SJSA1 (cell line): ENCODE measurements at regions not wholly inside any gene's neighbourhood (a gene's known extent, or its start where the extent isn't known, plus 50 kb on each side); places are given as distances from the start of the nearest gene placed in this dataset.

Experiments
- DNase-seq, 2 experiments: peaks; one replicate each; pipeline ENCODE4 v3.0.0-alpha.2; 2015 to 2020; ENCODE audit warnings: low spot score in 2 of 2, low read depth in 1 of 2
- H3K27ac ChIP-seq: fragments of 250-450 bp; sonication (Bioruptor Pico); 2 replicates; pipeline ENCODE4 v1.5.1; 2020; ENCODE audit warnings: mild to moderate bottlenecking, moderate library complexity
- H3K27me3 ChIP-seq: fragments of 250-450 bp; sonication (Bioruptor Pico); replicated peaks from 2 replicates; pipeline ENCODE4 v1.5.1; 2020; ENCODE audit warnings: mild to moderate bottlenecking, moderate library complexity
- H3K36me3 ChIP-seq: fragments of 250-450 bp; sonication (Bioruptor Pico); 2 replicates; pipeline ENCODE4 v1.5.1; 2020; ENCODE audit warnings: mild to moderate bottlenecking
- H3K4me1 ChIP-seq: fragments of 250-450 bp; sonication (Bioruptor Pico); replicated peaks from 2 replicates; pipeline ENCODE4 v1.6.1; 2021; ENCODE audit warnings: mild to moderate bottlenecking
- H3K4me3 ChIP-seq: fragments of 250-450 bp; sonication (Bioruptor Pico); 2 replicates; pipeline ENCODE4 v1.5.1; 2020; ENCODE audit warnings: mild to moderate bottlenecking
- H3K9me3 ChIP-seq: fragments of 250-450 bp; sonication (Bioruptor Pico); replicated peaks from 2 replicates; pipeline ENCODE4 v1.5.1; 2020; ENCODE audit warnings: mild to moderate bottlenecking

DNA sequence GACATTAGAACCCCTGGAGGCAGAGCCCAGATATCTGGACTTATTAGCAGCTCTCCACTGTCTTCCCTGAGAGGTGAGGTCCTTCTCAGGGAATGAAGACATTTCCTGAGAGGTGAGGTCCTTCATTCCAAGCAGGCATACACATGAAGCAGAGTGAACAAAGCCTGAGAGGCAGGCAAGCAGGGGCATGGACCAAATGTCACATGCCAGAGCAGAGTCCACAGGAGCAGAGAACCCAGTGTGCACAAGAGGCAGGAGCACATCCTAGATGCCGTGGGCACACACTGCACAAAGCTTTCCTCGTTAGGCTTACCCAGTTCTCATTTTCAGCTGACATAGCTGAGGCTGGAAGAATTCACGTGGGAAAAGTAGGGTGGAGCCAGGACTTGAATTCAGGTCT is 759.9 kb upstream of the HS6ST1 start:
- Histone ChIP-seq H3K36me3 (no peaks in the 10 kb centered on the region), H3K27ac (no peak overlapping the region), H3K27me3 (peaks cover 17% of the 10 kb centered on the region), H3K9me3 (no peaks in the 10 kb centered on the region), H3K4me1 (no peaks in the 10 kb centered on the region), H3K4me3 (no peak overlapping the region)
- DNase-seq = no peak

DNA sequence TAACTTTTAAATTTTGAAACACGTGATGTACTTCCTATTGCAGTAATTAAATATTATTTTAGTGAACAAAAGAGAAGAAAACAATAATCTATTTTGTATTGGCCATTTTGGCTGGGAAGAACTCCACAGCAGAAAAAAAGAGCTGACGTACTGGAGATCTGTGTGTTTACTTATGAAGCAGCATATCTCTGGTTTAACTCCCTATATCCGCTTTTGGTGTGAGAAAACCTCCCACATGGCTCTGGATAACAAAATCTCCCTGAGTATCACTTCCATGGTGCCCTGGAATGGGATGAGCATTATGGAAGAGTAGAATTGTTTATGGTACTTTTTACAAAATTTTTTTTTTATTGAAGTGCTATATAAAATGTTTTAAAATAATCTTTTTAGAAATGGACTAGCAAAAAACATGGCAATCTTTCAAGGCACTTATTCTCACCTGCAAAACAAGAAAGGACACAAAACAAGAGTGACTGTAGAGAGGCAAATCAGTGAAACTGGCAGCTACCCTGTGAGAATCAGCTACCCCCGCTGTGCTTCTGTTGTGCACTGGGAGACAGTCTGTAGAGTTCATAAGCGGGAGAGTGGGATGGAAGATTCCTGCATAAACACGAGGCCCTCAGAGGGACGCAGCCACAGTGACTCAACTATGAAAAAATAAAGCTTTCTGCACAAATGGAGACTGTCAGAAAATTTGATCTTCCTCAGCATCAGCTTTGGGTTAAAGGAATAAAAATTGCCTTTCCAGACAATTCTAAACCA is 762.2 kb upstream of the HS6ST1 start:
- Histone ChIP-seq H3K27me3 (peaks cover 18% of the 10 kb centered on the region), H3K4me3 (no peak overlapping the region), H3K4me1 (no peaks in the 10 kb centered on the region), H3K27ac (no peak overlapping the region), H3K36me3 (no peaks in the 10 kb centered on the region), H3K9me3 (no peaks in the 10 kb centered on the region)
- DNase-seq = no peak

DNA sequence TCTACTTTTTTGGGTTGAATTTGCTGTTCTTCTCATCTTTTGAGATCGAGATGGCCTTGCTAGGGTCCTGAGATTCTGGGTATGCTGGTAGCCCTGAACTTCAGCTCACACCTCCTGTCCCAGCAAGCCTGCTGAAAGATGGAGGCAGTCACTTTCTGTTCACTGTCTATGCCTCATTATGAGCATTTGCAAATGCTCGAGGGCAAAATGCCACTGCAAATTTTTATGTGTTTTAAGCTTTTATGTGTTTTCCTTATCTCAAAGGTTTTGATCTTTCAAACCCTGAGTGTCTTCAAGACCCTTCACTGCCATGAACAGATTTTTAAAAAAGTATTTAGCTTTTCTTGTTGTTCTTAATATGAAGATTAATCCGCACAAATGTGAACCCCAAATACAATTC is 766.7 kb upstream of the HS6ST1 start:
- DNase-seq = no peak
- H3K4me3 ChIP-seq = no peak overlapping the region
- no peak overlapping the region for H3K27ac ChIP-seq
- no peaks in the 10 kb centered on the region for H3K9me3 ChIP-seq
- peaks cover 12% of the 10 kb centered on the region; the same call in 1 of the 2 replicates for H3K27me3 ChIP-seq
- no peaks in the 10 kb centered on the region for H3K4me1 ChIP-seq
- H3K36me3 ChIP-seq = no peaks in the 10 kb centered on the region

DNA sequence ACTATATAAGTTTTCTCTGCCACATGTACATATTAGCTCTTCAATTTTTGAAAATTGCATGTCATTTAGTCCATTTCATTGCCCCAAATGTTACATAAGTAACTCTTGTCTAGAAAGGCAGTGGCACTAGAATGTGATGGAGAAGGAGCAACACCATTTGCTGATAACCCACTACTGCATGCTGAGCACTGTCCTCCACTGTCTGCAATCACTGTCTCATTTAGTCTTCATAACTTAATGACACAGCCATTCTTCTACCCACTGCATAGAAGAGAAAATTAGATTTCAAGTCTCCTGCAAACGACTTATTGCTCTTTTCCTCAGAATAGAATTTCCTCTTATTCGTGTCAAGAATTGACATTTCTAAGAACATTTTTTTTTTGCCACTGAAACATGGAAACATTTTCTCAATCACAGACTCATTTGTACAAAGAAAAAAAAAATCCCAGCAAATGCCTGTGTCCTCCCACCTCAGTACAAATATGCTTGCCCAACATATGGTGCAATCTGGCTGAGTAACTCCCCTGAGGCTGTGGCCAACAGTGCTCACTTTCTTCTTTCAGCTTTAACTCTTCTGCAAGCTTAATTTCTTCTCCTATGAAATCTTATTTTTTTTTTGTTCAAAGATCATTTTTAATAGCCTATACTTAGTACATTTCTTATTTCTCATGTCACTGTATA is 768.6 kb upstream of the HS6ST1 start:
- H3K9me3 ChIP-seq = no peaks in the 10 kb centered on the region
- H3K36me3 ChIP-seq = no peaks in the 10 kb centered on the region
- H3K4me3 ChIP-seq = no peak overlapping the region
- H3K4me1 ChIP-seq = no peaks in the 10 kb centered on the region
- no peak overlapping the region for H3K27ac ChIP-seq
- no peak for DNase-seq
- H3K27me3 ChIP-seq = 0 out of 2 replicates have a peak, but pooled peaks cover 6% of the 10 kb centered on the region

DNA sequence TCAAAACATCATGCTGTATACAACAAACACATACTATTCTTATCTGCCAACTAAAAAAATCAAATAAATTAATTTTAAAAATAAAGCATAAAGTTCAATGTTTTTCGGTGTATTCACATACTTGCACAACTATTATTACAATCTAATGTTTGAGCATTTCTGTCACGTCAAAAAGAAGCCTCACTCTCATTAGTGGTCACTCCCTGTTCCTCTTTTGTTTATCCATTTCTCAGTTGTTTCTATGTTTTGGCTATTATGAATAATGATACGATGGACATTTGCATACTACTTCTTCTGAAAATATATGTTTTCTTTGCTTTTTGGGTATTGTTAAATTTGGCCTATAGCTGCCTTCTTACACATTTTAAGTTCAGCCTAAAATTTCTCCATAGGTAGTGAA is 773.0 kb upstream of the HS6ST1 start:
- Histone ChIP-seq H3K27ac (no peak overlapping the region), H3K9me3 (no peaks in the 10 kb centered on the region)
- DNase-seq = no peak

DNA sequence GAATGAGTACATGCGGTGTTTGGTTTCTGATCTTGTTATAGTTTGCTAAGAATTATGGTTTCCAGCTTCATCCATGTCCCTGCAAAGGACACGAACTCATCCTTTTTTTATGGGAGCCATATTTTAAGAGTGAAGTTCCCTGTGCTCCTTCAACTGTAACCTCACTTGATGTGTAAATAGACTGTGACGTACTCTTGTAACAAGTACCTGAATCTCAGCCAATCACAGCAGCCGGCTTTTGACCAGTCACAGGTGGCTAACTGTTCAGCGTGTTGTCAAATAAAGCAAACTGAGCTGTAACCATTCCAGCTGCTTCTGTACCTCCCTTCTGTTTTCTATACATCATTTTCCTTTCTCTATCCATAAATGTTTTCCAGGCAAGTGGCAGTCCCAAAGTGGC is 774.3 kb upstream of the HS6ST1 start:
- no peaks in the 10 kb centered on the region for H3K9me3 ChIP-seq
- H3K4me1 ChIP-seq = no peaks in the 10 kb centered on the region
- H3K27me3 ChIP-seq = no peaks in the 10 kb centered on the region
- H3K4me3 ChIP-seq = no peak overlapping the region
- no peaks in the 10 kb centered on the region for H3K36me3 ChIP-seq
- H3K27ac ChIP-seq = no peak overlapping the region
- no peak for DNase-seq

More for the DNA sequence above, 773.0 kb upstream of the HS6ST1 start:
- Histone ChIP-seq H3K4me1 (no peaks in the 10 kb centered on the region), H3K36me3 (no peaks in the 10 kb centered on the region), H3K4me3 (no peak overlapping the region), H3K27me3 (no peaks in the 10 kb centered on the region)

DNA sequence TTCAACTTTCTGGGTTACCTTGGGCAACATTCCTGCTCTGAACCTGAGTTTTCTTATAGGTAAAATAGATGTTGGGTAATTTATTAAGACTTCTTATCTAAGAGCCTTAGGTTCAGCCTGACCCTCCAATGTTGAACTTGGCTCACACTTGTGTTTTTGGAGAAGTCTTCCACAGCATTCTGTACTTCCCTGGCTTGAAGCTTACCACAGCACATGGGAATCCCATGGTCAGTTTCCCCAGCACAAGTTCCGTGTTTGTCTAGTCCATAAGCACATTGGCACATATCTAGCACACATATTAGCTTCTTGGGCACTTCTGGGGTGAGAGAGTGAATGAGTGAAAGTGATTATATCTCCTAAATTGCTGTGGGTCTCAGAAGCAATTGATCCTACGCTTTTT is 782.5 kb upstream of the HS6ST1 start:
- Histone ChIP-seq H3K9me3 (no peaks in the 10 kb centered on the region), H3K27me3 (peaks cover 4% of the 10 kb centered on the region), H3K36me3 (no peaks in the 10 kb centered on the region), H3K4me1 (no peaks in the 10 kb centered on the region), H3K4me3 (no peak overlapping the region), H3K27ac (no peak overlapping the region)
- DNase-seq = no peak

DNA sequence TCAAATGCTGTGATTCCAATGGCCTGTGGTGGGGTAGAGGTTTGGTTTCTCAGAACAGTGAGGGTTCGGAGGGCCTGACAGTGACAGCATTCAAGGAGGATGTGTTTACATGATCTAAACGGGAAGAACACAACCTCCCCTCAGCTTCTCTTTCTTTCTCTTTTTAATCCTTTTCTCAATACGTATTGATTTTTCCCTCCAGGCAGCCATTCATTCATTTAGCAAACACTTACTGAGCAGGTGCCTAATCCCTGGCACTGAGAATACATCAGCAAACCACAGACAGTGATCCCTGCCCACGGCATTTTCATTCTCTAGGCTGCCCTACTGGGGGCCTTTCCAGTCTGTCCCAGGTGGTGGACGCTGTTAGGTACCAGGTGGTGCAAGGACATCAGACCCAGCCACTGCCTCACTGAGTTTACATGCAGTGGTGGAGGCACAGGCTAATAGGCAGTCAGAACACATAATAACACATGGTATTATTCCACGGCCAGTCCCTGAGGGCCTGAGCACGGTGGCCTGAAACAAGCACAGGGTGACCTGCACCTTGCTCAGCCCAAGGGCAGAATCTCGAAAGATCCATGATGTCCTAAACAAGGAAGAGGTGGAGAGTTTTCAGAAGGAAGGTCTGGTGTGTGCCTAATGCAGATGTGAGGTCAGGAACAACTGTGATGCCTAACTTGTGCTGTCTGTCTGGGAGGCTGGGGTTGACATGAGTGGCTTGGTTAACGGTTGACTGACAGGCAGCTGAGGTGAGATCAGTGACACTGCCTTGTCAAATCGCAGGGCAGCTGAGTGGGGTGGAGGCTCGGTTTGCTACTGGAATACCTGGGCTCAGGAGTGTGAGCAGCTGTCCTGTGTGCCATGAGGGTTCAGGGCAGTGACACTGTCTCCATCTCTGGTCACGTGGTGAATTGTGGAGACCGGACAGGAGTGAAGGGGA is 785.5 kb upstream of the HS6ST1 start:
- H3K4me3 ChIP-seq = no peak overlapping the region
- DNase-seq = no peak
- H3K27ac ChIP-seq = no peak overlapping the region
- no peaks in the 10 kb centered on the region for H3K4me1 ChIP-seq
- no peaks in the 10 kb centered on the region for H3K36me3 ChIP-seq
- no peaks in the 10 kb centered on the region for H3K9me3 ChIP-seq
- peaks cover 2% of the 10 kb centered on the region for H3K27me3 ChIP-seq

DNA sequence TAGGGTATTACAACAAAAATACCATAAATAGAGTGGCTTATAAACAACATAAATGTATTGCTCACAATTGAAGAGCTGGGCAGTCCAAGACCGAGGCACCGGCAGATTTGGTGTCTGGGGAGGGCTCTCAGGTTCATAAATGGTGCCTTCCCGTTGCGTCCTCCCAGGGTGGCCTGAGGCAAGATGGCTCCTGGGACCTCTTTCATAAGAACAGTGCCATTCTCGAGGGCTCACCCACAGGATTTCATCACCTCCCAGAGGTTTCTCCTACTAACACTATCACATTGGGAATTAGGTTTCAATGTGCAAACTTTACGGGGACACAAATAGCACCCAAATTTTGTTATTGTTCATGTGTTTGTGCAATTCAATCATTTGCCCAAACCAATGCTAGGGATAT is 793.5 kb upstream of the HS6ST1 start:
- H3K27me3 ChIP-seq = peaks cover 6% of the 10 kb centered on the region; the same call in 1 of the 2 replicates
- H3K4me1 ChIP-seq = no peaks in the 10 kb centered on the region

DNA sequence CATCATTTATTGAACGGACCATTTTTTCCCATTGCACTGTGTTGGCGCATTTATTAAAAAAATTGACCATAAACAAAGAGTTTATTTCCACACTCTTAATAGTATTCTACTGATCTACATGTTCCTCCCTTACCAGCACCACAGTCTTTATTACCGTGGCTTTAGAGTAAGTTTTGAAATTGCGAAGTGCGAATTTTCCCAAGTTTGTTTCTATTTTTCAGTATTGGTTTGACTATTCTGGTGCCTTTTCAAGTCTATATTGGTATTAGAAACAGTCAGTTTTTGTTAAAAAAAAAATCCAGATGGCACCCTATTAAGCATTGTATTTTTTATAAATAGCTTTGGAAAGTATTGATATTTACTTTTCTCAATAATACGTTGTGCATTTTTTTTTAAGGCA is 795.1 kb upstream of the HS6ST1 start:
- no peaks in the 10 kb centered on the region for H3K9me3 ChIP-seq

More for the DNA sequence above, 793.5 kb upstream of the HS6ST1 start:
- DNase-seq = no peak
- no peak overlapping the region for H3K27ac ChIP-seq
- no peaks in the 10 kb centered on the region for H3K36me3 ChIP-seq
- H3K4me3 ChIP-seq = no peak overlapping the region
- no peaks in the 10 kb centered on the region for H3K9me3 ChIP-seq

DNA sequence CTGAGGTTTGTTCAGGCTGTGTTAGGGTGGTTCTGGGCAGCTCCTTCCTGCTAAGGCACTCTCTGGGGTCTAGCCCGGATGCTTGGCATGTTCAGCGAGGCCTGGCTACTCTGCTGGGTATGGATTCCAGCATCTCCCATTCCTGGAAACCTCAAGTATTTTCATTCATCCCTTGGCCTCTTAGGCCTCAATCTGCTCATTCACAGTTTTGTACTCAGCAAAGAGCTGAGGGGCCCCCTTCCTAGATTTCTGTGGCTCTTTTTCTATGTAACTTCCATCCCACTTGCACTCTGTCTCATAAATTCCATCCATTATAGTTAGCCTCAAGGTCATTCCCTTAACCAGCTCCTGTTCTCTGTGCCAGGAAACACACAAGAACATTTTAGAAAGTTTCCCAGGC is 798.8 kb upstream of the HS6ST1 start:
- H3K27me3 ChIP-seq = peaks cover 6% of the 10 kb centered on the region; the same call in 1 of the 2 replicates
- DNase-seq = no peak

More for the DNA sequence above, 795.1 kb upstream of the HS6ST1 start:
- no peak for DNase-seq
- Histone ChIP-seq H3K27me3 (peaks cover 6% of the 10 kb centered on the region; the same call in 1 of the 2 replicates), H3K36me3 (no peaks in the 10 kb centered on the region), H3K4me3 (no peak overlapping the region), H3K4me1 (no peaks in the 10 kb centered on the region), H3K27ac (no peak overlapping the region)

DNA sequence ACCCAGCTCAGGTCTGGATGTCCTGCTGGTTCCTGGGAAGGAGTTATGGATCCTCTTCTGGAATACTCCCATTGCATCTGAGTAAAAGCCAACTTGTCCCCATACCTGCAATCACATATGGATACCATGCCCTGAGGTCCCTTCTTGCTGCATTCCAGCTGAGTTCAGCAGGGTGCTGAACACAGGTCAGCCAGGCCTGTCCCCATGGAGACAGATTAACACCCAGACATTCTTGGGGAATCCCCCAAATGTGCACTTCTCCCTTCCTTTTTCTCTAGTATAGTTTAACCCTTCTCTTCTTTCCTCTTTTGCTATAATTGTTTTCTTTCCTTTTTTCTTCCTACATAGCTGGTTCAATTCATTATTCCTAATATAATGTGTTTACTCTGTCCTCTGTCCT is 799.6 kb upstream of the HS6ST1 start:
- Histone ChIP-seq H3K9me3 (no peaks in the 10 kb centered on the region), H3K27ac (no peak overlapping the region), H3K4me1 (no peaks in the 10 kb centered on the region), H3K4me3 (no peak overlapping the region), H3K27me3 (peaks cover 3% of the 10 kb centered on the region; the same call in 1 of the 2 replicates), H3K36me3 (no peaks in the 10 kb centered on the region)
- no peak for DNase-seq

More for the DNA sequence above, 798.8 kb upstream of the HS6ST1 start:
- Histone ChIP-seq H3K4me1 (no peaks in the 10 kb centered on the region), H3K36me3 (no peaks in the 10 kb centered on the region), H3K4me3 (no peak overlapping the region), H3K9me3 (no peaks in the 10 kb centered on the region), H3K27ac (no peak overlapping the region)

DNA sequence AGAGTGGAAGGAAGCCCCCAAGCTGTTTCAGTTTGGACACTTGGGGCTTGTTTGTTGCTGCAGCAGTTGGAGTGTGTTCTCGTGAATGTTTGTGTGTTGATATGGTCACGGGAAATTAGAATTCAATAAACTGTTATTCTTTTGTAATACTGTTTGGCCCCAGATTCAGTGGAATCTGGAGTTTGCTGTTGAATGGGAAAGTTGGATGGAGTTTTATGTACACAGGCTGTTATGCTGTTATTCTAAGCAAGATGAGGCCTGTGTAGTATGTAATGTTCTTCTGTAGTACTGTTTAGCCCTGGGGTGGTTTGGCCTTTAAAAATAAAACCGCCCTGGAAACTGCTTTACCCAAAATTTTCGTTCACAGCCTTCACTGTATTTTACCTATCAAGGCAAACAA is 810.4 kb upstream of the HS6ST1 start:
- H3K36me3 ChIP-seq = no peaks in the 10 kb centered on the region
- no peak overlapping the region for H3K27ac ChIP-seq
- no peaks in the 10 kb centered on the region for H3K9me3 ChIP-seq
- H3K27me3 ChIP-seq = no peaks in the 10 kb centered on the region; the same call in 1 of the 2 replicates
- no peak for DNase-seq
- H3K4me1 ChIP-seq = no peaks in the 10 kb centered on the region
- H3K4me3 ChIP-seq = no peak overlapping the region
